ENCODE measurements at regions not wholly inside any gene's neighbourhood (a gene's known extent, or its start where the extent isn't known, plus 50 kb on each side); places are given as distances from the start of the nearest gene placed in this dataset. TPM values are rescaled to one million over a fixed set of nuclear protein-coding genes. Genes with fewer than 3 reads are reported as not detected.

- Mint-ChIP-seq H3K9me3 (ENCODE audit: low read depth) (no peaks in the 10 kb centered on the region), H3K36me3 (ENCODE audit: low read depth) (no peaks in the 10 kb centered on the region), H3K4me3 (ENCODE audit: unreplicated experiment) (no peak overlapping the region), H3K27me3 (ENCODE audit: low read depth) (peaks cover 14% of the 10 kb centered on the region), H3K27ac (ENCODE audit: unreplicated experiment) (no peak overlapping the region), H3K4me1 (ENCODE audit: low read depth) (no peaks in the 10 kb centered on the region)
- no peak for DNase-seq (ENCODE audit: low spot score)
- no peak for TF ChIP-seq CTCF (IDR thresholded peaks at IDR 0.05)
Measured at GRCh38 chr11:11672789-11673188, 51.0 kb upstream of the GALNT18 start.

GRCh38 chr11:11672101-11672500 lies 50.3 kb upstream of the GALNT18 start:
- Mint-ChIP-seq H3K9me3 (ENCODE audit: low read depth) (peaks cover 5% of the 10 kb centered on the region), H3K4me3 (ENCODE audit: unreplicated experiment) (no peak overlapping the region), H3K36me3 (ENCODE audit: low read depth) (peaks cover 3% of the 10 kb centered on the region), H3K27me3 (ENCODE audit: low read depth) (peaks cover 20% of the 10 kb centered on the region), H3K27ac (ENCODE audit: unreplicated experiment) (no peak overlapping the region), H3K4me1 (ENCODE audit: low read depth) (no peaks in the 10 kb centered on the region)
- TF ChIP-seq CTCF (IDR thresholded peaks at IDR 0.05): no peak
- DNase-seq (ENCODE audit: low spot score): no peak

Small RNA genes lying in the stretch of these regions (microRNA-seq; reads per million reads assigned to microRNA genes)
- gene MIR8070 (ENCODE audit: borderline number of aligned reads): not detected
